Retinal pigment epithelial cell (primary cell): ENCODE measurements at regions not wholly inside any gene's neighbourhood (a gene's known extent, or its start where the extent isn't known, plus 50 kb on each side); places are given as distances from the start of the nearest gene placed in this dataset.

Experiments
- DNase-seq: peaks from one replicate; pipeline ENCODE4 v3.0.0-alpha.2; 2010; ENCODE audit warnings: low read depth
- H3K4me3 ChIP-seq: 2 replicates; pipeline ENCODE4 v1.5.1; 2011; ENCODE audit warnings: mild to moderate bottlenecking, low read length, control low read depth, moderate library complexity
- CTCF ChIP-seq: conservative IDR thresholded peaks from 2 replicates; pipeline ENCODE4 v1.5.1; 2011; ENCODE audit warnings: low read depth, low read length, control low read depth, inconsistent platforms

- no peak for TF ChIP-seq CTCF
- DNase-seq: no peak
- no peak overlapping the region for H3K4me3 ChIP-seq
Measured at GRCh38 chr11:69902337-69902736, 83.1 kb upstream of the FGF3 start.

DNA sequence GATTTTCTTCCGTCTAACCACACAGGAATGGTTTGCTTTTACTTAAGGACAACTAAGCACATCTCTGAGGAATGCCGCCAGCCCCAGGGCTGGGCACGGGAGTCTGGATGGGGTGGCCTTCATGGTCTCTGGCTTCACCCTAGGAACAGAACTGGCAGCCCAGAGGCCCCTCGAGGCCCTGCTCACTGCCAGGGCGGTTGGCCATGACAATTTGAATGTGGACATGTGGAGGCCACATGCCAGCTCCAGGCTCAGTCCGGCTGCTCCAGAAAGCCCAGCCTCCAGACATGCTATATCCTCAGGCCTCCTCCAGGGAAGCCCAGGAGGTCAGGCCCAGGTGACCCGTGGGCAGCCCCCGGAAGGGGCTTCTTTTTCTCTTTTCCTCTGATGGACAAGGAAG, 84.0 kb upstream of the FGF3 start:
- TF ChIP-seq CTCF: no peak
- H3K4me3 ChIP-seq: no peak overlapping the region
- DNase-seq: no peak

GRCh38 chr11:69904161-69904973, 85.2 kb upstream of the FGF3 start:
- H3K4me3 ChIP-seq: no peak overlapping the region
- no peak for DNase-seq
- TF ChIP-seq CTCF: no peak

GRCh38 chr11:69904974-69905535, 85.8 kb upstream of the FGF3 start:
- TF ChIP-seq CTCF: no peak
- H3K4me3 ChIP-seq: no peak overlapping the region
- no peak for DNase-seq

DNA sequence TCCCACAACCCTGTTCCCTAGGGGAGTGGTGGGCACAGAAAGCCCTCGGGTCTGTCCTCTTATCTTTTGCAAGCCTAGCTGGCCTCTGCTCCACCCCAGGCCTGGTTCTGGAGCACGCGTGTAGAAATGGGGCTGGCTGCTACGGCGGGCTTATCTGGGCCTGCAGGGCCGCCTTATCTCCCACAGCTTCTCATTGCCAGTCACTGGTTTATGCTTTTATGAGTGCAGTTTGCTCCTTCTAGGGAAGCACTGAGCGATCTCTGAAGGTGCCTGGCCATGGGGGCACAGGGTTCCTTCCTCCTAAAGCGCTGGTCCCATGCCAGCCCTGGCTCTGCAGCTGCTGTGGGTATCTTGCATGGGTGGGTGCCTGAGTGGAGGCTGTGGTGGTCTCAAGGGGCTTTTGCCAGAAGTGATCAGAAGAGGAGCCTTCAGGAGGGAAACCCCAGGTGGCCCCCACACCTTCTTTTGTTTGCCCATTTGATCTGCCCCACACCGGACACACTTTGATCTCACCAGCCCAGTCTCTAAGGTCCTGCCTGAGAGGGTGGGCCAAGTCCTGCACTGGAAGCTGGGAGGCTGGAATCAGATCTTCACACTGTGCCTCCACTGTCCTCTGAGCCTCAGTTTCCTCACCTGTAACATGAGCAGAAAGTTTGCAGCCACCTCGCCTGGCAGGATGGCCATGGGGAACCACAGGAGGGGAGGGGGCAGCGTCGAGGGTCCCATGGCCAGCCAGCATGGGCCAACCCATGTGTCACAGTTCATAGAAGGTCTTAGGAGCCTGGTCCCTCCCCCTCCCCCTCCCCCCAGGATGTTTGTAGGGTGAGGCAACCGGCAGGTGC, 86.6 kb upstream of the FGF3 start:
- no peak for TF ChIP-seq CTCF
- H3K4me3 ChIP-seq: no peak overlapping the region
- no peak for DNase-seq

DNA sequence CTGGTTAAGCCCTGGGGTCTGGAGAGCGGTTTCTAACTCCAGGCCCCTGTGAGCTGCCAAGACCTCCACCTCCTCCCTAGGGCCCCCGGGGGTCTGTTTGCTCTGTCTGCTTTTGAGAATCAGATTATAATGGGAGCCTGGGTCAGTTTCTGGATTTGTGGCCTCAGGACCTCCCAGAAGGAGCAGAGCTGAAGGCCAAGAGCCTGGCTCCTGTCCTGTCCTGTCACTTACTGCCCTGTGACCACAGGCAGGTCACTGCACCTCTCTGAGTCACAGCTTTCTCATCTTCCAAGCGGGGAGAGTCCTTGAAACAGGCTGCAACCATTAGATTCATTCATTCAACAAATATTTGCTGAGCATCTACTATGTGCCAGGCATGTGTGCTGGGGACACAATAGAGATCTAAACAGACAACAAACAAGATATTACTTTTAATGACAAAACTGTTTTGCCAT, 87.3 kb upstream of the FGF3 start:
- no peak for TF ChIP-seq CTCF
- DNase-seq: no peak
- H3K4me3 ChIP-seq: no peak overlapping the region

GRCh38 chr11:69907611-69908010, 88.4 kb upstream of the FGF3 start:
- H3K4me3 ChIP-seq: no peak overlapping the region
- no peak for DNase-seq
- TF ChIP-seq CTCF: no peak
